Nephron (organoid): ENCODE measurements at regions not wholly inside any gene's neighbourhood (a gene's known extent, or its start where the extent isn't known, plus 50 kb on each side); places are given as distances from the start of the nearest gene placed in this dataset.

ENCODE experiments used
- H3K27ac Mint-ChIP-seq, 3 experiments: 2 replicates each; pipeline ENCODE4 v1.8.0; 2020; ENCODE audit warnings: mixed read lengths in 3 of 3, mild to moderate bottlenecking in 2 of 3, moderate library complexity in 1 of 3
- H3K27me3 Mint-ChIP-seq: 2 replicates; pipeline ENCODE4 v1.8.0; 2021; ENCODE audit warnings: low read depth, mild to moderate bottlenecking, moderate library complexity, mixed read lengths
- H3K36me3 Mint-ChIP-seq: 2 replicates; pipeline ENCODE4 v1.8.0; 2020; ENCODE audit warnings: low read depth, mixed read lengths
- H3K4me1 Mint-ChIP-seq: 2 replicates; pipeline ENCODE4 v1.8.0; 2020; ENCODE audit warnings: mixed read lengths
- H3K4me3 Mint-ChIP-seq, 3 experiments: 2 replicates each; pipeline ENCODE4 v1.8.0; 2020; ENCODE audit warnings: mild to moderate bottlenecking in 3 of 3, mixed read lengths in 3 of 3, moderate library complexity in 2 of 3
- H3K9me3 Mint-ChIP-seq: 2 replicates; pipeline ENCODE4 v1.8.0; 2020; ENCODE audit warnings: mixed read lengths
- CTCF ChIP-seq, 3 experiments: fragments of 200-600 bp; sonication (generic); IDR thresholded peaks; one replicate each; pipeline ENCODE4 v1.5.0; 2021; ENCODE audit warnings: antibody characterized with exemption in 3 of 3; ENCODE audit not compliant: unreplicated experiment in 3 of 3

GRCh38 chr12:125286005-125286727 is 220.9 kb downstream of the AACS start:
- H3K4me1 Mint-ChIP-seq = no peaks in the 10 kb centered on the region
- TF ChIP-seq CTCF (IDR thresholded peaks at IDR 0.05; ENCODE audit: unreplicated experiment in 3 of 3) = no peak
- no peak overlapping the region for H3K27ac Mint-ChIP-seq
- H3K4me3 Mint-ChIP-seq = no peak overlapping the region
- H3K36me3 Mint-ChIP-seq = no peaks in the 10 kb centered on the region
- peaks cover 36% of the 10 kb centered on the region for H3K27me3 Mint-ChIP-seq
- peaks cover 5% of the 10 kb centered on the region for H3K9me3 Mint-ChIP-seq

GRCh38 chr12:125287155-125287847 is 222.1 kb downstream of the AACS start:
- Mint-ChIP-seq H3K27me3 (peaks cover 32% of the 10 kb centered on the region), H3K27ac (no peak overlapping the region), H3K4me3 (no peak overlapping the region), H3K9me3 (peaks cover 5% of the 10 kb centered on the region), H3K36me3 (no peaks in the 10 kb centered on the region), H3K4me1 (no peaks in the 10 kb centered on the region)
- TF ChIP-seq CTCF (IDR thresholded peaks at IDR 0.05; ENCODE audit: unreplicated experiment in 3 of 3) = no peak

GRCh38 chr12:125288931-125289928 is 224.0 kb downstream of the AACS start:
- no peaks in the 10 kb centered on the region for H3K4me1 Mint-ChIP-seq
- peaks cover 22% of the 10 kb centered on the region for H3K27me3 Mint-ChIP-seq
- H3K36me3 Mint-ChIP-seq = no peaks in the 10 kb centered on the region
- TF ChIP-seq CTCF (IDR thresholded peaks at IDR 0.05; ENCODE audit: unreplicated experiment in 3 of 3) = no peak
- no peak overlapping the region for H3K27ac Mint-ChIP-seq
- H3K4me3 Mint-ChIP-seq = no peak overlapping the region
- peaks cover 5% of the 10 kb centered on the region for H3K9me3 Mint-ChIP-seq

GRCh38 chr12:125289970-125290369 is 224.7 kb downstream of the AACS start:
- Mint-ChIP-seq H3K9me3 (peaks cover 3% of the 10 kb centered on the region), H3K4me1 (no peaks in the 10 kb centered on the region), H3K4me3 (no peak overlapping the region), H3K27ac (no peak overlapping the region), H3K36me3 (no peaks in the 10 kb centered on the region), H3K27me3 (peaks cover 22% of the 10 kb centered on the region)
- no peak for TF ChIP-seq CTCF (IDR thresholded peaks at IDR 0.05; ENCODE audit: unreplicated experiment in 3 of 3)

- Mint-ChIP-seq H3K9me3 (no peaks in the 10 kb centered on the region), H3K4me3 (no peak overlapping the region), H3K36me3 (no peaks in the 10 kb centered on the region), H3K4me1 (peaks cover 5% of the 10 kb centered on the region), H3K27me3 (peaks cover 30% of the 10 kb centered on the region), H3K27ac (no peak overlapping the region)
- TF ChIP-seq CTCF (IDR thresholded peaks at IDR 0.05; ENCODE audit: unreplicated experiment in 3 of 3) = no peak
Observed at GRCh38 chr12:125292700-125293099, 227.5 kb downstream of the AACS start.
